Testis (tissue), 2 donors: ENCODE measurements at regions not wholly inside any gene's neighbourhood (a gene's known extent, or its start where the extent isn't known, plus 50 kb on each side); places are given as distances from the start of the nearest gene placed in this dataset.

Source experiments
- CTCF ChIP-seq, 3 experiments: fragments of 450-650 bp in 2 of 3; fragments of 200-600 bp in 1 of 3; sonication (generic) in 1 of 3; IDR thresholded peaks; one replicate each; pipeline ENCODE4 v1.5.1; 2016 to 2019; ENCODE audit warnings: antibody characterized with exemption in 3 of 3, mild to moderate bottlenecking in 2 of 3, moderate library complexity in 1 of 3
- POLR2A ChIP-seq: fragments of 450-650 bp; IDR thresholded peaks from one replicate; pipeline ENCODE4 v1.6.1; 2017; ENCODE audit warnings: antibody characterized with exemption, mild to moderate bottlenecking, moderate library complexity

- TF ChIP-seq CTCF (IDR thresholded peaks at IDR 0.05) (no peak), POLR2A (no peak)
These were observed 248.7 kb downstream of the MID1IP1 start for GRCh38 chrX:39049975-39050374.
